ENCODE measurements at regions not wholly inside any gene's neighbourhood (a gene's known extent, or its start where the extent isn't known, plus 50 kb on each side); places are given as distances from the start of the nearest gene placed in this dataset.

- TF ChIP-seq CTCF (IDR thresholded peaks at IDR 0.05) (no peak), POLR2A (IDR thresholded peaks at IDR 0.05) (no peak)
Measured at GRCh38 chr12:25702553-25702952, 149.5 kb upstream of the LMNTD1 start.

Data from esophagus squamous epithelium (tissue), 4 donors.